Activated gamma-delta T cell treated with anti-CD3 and anti-CD28 coated beads, Interleukin-2, amount 50 U/mL, for 16 hours (primary cell): ENCODE measurements at regions not wholly inside any gene's neighbourhood (a gene's known extent, or its start where the extent isn't known, plus 50 kb on each side); places are given as distances from the start of the nearest gene placed in this dataset.

ENCODE experiments used
- DNase-seq: peaks from one replicate; pipeline ENCODE4 v3.0.0-alpha.2; 2020; ENCODE audit warnings: low read depth

DNA sequence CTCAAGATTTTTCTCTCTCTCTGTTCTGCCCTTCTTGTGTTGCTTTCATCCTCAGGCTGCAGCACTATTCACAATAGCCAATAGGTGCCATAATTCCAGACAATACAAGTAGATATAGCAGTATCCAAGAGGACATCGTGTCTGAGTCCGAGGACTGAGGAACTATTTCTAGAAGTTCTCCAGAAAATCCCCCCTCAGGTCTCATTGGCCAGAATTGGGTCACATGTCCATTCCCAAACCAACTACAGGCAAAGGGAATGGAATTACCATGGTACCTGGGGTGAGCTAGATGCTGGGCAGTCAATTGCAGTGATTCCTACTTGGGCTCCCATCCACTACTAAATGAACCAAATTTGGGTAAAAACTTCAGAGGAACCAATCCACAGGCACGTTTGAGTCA, 301.9 kb upstream of the RASGEF1B start:
- no peak for DNase-seq

DNA sequence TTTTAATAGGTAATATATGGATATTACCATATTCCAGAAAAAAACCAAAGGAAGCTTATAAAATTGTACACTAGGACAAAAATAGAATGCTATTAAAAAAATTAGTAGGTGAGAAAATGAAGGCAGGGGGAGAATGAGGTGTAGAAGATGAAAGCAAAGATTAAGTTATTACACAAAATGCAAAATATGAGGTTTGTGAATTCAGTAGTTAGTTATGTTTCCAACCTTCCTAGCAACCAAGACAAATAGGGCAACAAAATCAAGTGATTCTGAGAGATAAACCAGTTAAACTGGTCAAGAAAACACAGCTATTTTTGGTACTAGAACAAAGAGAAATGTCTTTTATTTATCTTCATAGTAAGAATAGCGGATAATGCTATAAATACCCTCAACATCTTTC, 300.0 kb upstream of the RASGEF1B start:
- DNase-seq: no peak

DNA sequence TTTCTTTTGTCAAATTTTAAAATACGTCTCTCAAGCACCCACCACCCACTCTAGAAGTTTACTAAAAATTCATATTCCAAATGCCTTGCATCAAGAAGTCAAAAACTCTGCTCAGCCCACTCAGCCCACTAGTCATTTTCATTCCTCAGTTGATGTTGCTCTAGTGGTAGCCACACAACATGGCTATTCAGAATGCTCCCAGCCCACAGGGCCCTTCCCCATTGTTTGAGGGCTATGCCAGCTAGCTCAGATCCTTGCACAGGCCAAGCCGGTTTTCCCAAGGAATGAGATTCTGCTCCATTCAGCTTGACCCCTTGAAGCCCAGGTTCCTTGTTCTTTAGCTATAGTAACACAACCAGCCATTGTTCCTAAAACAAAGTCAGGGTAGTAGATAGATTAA, 297.5 kb upstream of the RASGEF1B start:
- no peak for DNase-seq

DNA sequence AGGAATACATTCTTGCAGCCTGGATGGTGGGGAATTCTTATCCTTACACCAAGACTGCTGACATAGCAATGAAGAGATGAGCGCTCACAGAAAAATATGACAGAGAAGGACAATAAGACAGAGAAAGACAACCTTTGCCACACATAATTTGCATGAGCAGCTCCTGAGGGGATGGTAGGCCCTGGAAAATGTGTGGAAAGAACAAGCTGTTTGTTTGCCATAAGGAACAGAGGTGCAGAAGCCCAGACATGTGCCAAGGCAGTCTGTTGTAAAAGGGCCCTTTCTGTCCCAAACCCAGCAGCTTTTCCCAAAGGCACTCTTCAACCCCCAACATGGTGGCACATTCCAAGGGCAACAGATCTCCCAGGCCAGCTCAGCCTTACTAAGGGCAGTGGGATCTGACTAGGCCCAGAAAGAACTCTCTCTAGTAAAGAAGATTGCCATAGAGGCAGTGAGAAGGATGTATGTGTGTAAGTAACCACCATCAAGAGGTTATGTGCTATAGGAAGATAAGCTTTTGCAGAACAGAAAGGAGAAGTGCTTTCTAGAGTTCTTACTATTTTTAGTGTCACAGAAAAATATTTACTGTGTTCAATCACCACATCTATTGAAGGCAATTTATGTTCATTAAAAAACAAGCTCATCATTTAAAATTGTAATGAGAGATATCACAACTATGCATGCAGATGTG, 287.0 kb upstream of the RASGEF1B start:
- DNase-seq: no peak

DNA sequence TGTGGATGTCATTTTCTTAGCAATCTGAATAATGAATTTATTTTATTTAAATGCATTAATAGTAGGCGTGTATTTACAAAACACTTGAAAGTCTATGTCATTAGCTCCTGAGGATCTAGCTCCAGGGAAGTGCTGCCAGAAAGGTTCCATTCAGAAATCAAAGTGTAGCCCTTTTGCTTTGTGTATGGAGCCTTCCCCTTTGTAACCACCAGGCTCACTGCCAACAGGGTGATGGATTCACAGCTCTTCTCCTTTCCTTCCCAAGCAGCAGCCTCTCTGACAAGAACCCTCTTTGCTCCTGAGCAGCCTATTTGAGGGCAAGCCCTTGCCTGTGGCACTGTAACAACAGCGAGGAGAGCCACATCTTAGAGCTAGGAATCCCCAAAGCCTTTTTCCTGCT, 286.0 kb upstream of the RASGEF1B start:
- no peak for DNase-seq

DNA sequence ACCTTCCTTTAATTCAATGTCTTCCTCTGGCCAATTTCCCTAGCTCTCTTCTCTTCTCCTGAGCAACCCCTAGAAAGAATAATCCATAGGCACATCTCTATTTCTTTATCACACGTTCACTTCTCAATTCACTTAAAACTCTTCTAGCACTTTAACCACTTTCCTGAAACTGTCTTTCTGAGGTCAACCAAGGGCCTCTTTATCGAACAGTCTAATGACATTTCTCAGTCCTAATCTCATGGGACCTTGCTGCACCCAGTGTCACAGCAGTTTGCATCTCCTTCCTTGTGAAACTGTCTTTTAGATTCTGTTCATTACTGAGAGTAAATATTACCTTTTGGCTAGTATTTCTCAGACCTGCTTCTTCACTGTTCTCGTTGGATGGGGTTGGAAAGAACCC, 285.3 kb upstream of the RASGEF1B start:
- no peak for DNase-seq

DNA sequence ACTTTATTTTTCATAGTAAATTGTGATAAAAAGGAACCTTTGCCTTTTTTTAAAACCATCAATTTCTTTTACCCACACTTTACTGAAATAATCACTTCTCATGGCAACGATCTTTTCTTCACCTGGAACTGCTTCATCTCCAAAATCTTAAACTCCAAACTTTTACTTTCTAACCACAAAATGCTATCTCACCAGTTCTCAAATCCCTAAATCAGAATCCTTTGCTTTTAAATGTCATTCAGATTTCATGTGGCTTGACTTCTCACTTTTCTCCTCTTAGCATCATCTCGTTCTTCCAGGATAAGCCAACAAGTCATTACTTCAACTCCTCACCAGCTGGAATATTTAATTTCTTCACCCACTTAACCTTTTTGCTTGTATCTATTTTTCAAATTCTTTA, 284.3 kb upstream of the RASGEF1B start:
- no peak for DNase-seq

DNA sequence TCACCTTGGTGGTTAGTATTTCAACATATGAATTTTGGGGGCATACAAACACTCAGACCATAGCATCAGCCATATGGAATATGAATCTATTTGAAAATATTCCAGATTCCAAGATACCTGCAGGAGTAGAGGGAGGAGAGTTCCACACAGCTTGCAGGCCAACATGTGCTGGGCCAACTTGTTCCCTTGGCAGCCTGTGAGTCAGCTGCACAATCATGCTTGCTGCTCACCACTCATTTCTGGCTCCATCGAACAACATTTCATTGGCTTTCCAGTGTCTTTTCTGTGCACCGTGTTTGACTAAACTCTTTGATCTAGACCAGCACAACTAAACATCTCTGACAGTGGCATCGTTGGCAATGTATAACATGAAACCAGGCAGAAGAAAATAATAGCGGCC, 282.5 kb upstream of the RASGEF1B start:
- no peak for DNase-seq

DNA sequence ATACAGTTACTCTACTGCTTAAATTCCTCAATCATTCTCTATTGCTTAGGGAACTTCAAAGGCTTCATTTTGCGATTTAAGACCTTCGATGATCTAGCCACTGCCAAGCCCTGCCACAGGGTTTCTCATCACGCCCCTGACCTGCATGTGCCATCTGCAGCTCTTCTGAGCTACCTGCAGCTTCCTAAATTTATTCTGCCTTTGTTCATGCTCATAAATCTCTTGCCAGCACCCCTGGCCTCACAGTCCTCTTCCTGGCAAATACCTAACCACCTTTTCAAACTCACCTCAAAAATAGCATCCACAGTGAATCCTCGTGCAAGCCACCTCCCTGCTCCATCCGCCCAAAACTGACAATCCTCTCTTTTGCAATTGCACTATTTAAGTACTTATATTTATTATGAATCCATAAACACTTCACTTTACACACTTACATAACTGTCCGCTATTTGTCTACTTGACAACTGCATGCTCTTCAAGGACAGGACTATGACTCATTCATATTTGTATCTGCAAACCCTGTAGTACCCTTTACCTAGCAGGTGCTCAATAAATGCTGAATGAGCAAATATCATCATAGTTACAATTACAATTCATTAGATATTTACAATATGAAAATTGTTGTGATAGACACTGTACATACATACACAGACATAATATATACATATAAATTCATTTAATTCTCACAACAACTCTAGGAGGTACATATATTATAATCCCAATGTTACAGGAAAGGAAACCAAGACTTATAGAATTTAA, 280.0 kb upstream of the RASGEF1B start:
- no peak for DNase-seq

DNA sequence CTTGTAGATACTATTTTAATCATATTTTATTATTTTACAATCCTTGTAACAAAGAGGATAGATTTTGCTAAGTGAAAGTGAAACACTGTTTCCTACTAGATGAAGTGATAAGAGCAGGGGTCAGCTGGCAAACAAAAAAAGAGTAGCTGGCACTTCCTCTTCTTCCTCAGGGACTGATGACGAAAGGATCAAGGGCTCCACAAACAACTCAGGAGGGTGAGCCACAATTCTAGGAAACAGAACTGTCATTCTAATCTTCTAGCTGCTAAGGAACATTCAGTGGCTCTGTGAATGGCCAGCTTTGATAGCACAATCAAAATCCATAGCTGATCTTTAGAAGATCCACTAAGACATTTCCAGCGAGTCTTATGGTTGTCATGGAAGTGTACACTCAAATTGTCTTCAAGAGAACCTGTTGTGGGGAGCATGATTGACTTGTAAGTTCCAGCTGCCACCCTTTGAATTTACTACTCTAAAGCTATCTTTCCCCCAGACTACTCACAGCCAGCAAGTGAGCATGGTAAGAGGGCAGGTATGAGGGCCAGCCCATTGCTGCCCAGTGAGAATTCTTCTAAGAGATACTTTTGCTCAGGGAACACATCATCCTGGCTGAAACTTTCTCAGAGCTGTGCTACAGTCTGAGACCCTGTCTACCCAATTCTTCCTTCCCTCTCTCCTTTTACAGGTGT, 275.7 kb upstream of the RASGEF1B start:
- no peak for DNase-seq

DNA sequence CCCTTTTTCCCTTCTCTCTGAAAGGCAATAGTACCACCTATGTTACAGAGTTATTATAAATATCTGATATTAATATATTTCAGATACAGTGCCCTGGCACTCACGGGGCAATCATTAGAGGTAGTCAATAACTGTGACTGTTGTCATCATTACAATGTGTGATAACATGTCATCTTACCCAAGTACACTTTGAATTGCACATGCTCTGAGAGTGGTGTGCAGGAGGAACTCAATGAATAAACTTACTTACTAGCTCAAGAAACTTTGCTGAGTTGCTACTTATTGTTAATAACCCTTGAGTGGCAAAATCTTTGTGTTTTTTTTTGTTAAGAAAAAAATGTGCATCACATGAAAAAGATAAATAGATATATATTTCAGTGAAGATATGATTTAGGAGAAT, 275.1 kb upstream of the RASGEF1B start:
- DNase-seq: no peak

DNA sequence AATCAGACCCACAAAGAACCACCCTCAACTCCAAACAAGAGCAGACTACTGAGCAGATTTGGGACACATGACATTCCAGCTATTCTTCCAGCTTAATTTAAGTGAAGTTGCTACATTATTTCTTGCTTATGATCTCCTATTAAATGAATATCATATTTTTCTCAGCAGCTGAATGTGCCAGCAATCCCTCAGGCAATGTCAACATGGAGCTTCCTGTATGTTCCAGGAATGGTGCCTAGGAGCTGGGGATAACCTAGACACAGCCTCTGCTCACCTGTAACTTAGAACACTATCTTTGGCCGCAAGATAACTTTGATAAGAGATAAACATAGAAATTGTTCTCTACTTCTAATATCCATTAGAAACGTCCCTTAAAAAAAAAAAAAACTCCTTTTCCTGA, 274.4 kb upstream of the RASGEF1B start:
- DNase-seq: no peak

DNA sequence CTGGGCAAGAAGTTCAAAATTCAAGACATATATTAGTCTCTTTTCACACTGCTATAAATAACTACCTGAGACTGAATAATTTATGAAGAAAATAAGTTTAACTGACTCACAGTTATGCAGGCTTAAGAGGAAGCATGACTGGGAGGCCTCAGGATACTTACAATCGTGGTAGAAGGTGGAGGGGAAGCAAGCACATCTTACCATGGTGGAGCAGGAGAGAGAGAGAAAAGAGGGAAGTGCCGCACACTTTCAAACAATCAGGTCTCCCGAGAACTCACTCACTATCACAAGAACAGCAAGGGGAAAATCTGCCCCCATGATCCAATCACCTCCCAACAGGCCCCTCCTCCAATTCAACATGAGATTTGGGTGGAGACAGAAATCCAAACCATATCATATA, 273.3 kb upstream of the RASGEF1B start:
- no peak for DNase-seq

DNA sequence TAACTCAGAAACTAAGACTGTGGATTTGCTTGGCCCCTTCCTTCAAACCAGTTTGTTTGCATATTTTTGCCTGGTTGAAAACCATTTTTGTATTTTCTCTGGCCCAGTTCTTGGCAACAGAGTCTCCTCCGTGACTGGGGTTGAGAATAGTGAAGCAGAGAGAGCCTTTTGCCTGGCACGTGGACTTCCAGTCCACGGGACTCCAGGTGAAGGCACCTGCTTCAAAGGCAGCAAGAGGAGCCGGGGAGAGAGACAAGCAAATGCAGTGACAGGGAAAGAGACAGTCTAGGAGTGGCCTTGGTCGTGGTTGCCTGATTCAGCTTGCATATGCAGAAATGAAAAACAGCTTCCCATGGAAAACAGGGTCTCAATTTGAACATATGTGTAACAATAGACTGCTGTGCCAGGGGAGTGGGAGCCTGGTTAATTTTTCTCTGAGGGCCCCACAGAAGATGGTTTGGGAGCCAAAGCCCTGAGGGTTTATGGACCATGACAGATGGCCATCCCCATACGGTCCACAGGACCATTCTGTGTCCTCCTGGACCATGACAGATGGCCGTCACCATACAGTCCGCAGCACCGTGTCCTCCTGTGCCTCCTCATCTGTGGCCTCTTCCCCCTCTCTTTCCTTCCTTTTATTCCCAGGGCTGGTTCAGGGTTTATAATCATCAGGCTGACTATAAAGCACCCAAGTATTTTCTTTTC, 272.2 kb upstream of the RASGEF1B start:
- DNase-seq: no peak

DNA sequence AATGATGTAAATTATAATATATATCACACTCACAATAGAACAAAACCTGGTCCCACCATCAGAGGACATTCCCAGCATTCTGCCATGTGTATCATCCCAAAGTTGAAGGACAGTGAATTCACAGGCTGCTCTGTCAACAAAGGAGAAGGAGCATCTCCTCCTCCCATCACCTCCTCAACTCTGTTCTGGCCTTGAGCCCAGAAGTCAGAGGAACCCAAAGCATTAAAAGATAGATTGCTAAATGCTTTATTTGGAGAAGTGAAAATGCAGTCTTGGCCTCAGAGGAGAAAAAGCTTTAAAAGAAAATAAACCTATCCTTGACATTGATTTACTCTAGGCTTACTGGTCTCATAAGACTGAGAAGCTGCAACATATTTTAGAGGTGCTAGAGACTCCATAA, 268.8 kb upstream of the RASGEF1B start:
- no peak for DNase-seq

DNA sequence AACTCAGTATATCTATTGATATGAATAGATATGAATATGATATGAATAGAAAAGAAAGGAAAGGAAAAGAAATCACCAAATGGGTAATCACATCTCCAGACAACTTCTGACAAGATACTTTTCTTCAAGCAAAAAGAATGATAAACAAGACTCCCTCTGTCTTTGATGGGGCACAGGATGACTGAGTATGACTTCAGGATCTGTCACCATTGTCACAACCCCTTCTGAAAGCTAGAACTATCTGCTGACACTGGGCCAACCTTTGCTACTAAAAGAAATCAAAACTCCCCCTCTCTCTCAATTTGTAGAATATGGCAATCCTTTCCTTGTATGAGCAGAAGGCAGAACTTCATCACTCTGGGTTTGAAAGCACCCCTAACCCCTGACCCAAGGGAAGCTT, 267.2 kb upstream of the RASGEF1B start:
- no peak for DNase-seq

DNA sequence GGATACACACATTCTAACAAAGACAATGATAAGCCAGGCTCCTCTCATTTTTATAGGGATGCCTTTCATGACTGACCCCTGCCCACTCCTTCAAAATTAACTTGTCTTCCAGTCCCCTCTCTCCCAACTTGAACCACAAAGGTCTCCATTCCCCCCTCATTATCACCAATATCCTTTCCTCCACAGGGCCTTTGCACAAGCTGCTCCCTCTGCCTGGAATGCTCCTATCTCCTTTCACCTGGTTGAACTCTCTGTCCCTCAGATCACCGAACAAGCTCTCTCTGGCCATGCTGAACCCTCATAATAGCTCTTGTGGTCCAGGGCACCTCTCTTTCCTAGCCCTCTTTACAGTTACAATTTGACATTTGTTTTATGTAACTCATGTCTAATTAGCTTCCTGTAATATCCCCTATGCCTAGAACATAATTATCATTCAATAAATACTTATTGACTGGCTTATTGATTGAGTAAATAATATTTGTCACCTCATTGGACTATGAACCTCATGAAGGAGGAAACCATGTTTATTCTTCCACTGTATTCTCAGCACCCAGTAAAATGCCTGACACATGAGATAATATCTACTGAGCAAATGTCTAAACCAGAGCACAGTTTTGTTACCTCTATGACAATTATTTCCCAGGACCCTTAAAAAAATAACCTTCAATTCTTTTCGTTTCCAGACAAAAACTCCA, 266.3 kb upstream of the RASGEF1B start:
- no peak for DNase-seq

DNA sequence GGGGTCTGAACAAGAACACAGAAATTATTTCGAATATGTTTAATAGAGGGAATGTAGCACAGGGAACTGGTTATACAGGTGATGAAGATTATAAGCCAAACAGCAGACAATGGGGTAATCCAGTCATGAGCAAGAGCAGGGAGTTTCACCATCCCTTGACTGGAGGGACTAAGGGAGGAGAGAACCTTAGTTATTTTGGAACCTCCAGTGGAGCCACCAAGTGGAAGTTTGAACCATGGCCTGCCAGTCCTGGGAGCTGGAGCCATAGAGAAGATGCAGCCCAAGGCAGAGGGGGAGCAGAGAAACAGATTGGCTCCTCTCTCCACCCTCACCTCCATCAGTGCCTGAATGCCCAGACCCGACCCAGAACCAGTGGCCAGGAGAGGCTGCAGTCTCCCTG, 264.6 kb upstream of the RASGEF1B start:
- DNase-seq: no peak

DNA sequence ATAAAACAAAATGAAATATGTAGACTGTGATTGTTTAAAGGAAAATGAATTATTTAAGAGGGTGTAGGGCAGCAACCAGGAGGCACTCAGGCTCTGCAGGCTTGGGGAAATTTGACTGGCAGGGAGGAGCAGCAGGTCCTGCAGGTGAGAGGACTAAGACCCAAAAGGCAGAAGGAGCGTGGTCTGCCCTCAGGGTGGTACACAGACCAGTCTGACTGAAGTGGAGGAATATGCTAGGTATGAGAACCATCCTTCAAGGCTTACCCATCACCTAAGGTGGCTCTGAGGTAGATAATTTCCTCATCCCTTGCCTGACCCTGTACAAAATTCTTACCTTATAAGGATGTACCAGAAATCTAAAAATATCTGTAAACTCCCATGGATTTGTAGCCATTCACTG, 261.3 kb upstream of the RASGEF1B start:
- DNase-seq: no peak

DNA sequence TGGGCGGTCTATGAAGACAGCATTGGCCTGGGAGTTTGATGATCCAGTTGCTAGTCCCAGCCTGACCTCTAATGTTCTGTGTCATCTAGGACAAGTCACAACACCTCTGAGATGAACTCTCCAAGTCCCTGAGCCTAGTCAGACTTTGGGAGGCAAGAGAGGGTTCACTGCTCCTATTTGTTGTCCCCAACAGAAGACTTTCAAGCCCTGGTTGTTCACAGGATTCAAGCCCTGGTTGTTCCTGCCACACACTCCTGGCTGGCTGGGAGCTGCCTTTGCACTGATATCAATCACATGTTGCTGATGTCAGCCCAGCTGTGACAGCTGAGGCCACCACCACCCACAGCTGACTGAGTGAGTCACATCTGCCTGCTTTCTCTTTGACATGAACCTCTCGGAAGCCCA, 253.2 kb upstream of the RASGEF1B start:
- peak; percentile 38 for DNase-seq

DNA sequence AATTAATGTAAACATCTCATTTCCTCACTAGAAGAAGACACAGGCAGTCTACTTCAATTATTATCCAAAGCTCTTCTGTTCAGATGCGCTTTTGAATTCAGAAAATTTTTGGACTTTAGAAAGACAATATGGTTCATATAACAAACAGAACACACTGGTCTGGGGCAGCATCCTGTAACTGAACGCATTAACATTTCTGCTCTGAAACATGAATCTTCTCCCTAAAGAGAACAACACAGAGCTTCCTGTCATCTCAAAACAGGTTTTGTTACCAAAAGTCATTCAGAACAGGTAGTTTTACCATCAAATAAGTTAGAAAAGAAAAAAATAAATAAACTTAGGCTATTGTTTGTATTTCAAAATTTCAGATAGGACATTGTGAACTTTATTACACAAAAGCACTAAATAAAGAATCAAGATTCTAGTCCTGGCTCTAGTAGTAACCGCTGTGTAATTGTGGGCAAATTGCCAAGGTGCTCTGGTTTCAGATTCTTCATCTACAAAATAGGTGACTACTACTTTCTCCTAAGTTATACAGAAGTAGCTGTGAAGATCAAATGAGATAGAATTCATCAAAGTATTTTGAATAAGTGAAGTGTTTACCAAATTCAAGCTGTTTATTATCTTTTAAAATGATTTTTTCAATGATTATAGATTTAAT, 252.3 kb upstream of the RASGEF1B start:
- no peak for DNase-seq
